ENCODE measurements at regions not wholly inside any gene's neighbourhood (a gene's known extent, or its start where the extent isn't known, plus 50 kb on each side); places are given as distances from the start of the nearest gene placed in this dataset.

DNA sequence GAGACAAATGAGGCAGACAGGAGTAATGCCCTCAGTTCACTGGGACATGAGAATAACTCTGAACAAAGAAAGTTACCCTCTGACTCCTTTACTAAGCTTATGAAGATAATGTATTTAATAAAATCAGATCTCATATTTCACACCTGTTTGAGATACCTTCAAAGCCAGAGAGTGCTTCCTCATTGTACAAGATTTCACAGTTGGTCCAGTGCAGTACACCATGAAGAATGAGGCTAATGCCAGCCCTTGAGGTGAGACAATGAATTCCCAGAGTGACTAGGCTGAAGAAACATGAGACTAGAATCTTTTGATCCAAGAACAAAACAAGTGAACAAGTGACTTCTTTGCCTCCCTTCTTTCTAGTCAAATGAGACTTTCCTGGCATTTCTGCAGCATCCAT, 1133.8 kb downstream of the TUSC7 start:
- Histone ChIP-seq H3K36me3 (no peaks in the 10 kb centered on the region), H3K4me1 (no peaks in the 10 kb centered on the region)
- in situ Hi-C loops (cut with MboI; ENCODE audit: low pct_ligation_motif_present in 1 of 4, low pct_unique_long_range_greater_than_20kb in 1 of 4, low sequenced_read_pairs in 3 of 4): no loop called here

DNA sequence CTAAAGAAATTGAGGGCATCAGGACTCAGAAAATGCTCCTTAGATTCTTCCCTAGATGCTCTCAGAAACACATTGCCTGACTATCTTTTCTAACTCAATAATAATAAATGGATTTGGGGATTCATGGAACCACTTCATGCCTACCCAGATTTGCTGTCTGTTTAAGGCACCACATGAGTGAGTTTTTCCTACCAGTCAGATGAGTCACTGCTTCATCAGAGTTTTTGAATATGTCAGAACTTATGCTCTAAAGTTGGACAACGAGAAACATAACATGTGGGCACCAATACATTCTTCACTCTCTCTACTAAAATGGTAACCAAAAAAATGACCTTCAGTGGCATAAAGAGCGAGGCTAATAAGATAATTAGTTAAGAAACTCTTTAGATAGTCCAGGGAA, 1135.1 kb downstream of the TUSC7 start:
- intact Hi-C loops (cut with DNase I; ENCODE audit: low total_unique reads) (no loop called here), in situ Hi-C loops (cut with MboI; ENCODE audit: low pct_ligation_motif_present in 1 of 4, low pct_unique_long_range_greater_than_20kb in 1 of 4, low sequenced_read_pairs in 3 of 4) (no loop called here)
- H3K9me3 ChIP-seq: no peaks in the 10 kb centered on the region

More for the DNA sequence above, 1133.8 kb downstream of the TUSC7 start:
- TF ChIP-seq POLR2A (IDR thresholded peaks at IDR 0.05) (no peak), POLR2AphosphoS5 (IDR thresholded peaks at IDR 0.05) (no peak), EP300 (IDR thresholded peaks at IDR 0.05; ENCODE audit: low read depth) (no peak)
- TF ChIP-seq, protein P1, sequence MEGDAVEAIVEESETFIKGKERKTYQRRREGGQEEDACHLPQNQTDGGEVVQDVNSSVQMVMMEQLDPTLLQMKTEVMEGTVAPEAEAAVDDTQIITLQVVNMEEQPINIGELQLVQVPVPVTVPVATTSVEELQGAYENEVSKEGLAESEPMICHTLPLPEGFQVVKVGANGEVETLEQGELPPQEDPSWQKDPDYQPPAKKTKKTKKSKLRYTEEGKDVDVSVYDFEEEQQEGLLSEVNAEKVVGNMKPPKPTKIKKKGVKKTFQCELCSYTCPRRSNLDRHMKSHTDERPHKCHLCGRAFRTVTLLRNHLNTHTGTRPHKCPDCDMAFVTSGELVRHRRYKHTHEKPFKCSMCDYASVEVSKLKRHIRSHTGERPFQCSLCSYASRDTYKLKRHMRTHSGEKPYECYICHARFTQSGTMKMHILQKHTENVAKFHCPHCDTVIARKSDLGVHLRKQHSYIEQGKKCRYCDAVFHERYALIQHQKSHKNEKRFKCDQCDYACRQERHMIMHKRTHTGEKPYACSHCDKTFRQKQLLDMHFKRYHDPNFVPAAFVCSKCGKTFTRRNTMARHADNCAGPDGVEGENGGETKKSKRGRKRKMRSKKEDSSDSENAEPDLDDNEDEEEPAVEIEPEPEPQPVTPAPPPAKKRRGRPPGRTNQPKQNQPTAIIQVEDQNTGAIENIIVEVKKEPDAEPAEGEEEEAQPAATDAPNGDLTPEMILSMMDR (IDR thresholded peaks at IDR 0.05): no peak
- Histone ChIP-seq H3K27ac (no peak overlapping the region), H3K9me3 (no peaks in the 10 kb centered on the region), H3K4me3 (no peak overlapping the region), H3K27me3 (no peaks in the 10 kb centered on the region)
- DNase-seq: no peak
- intact Hi-C loops (cut with DNase I; ENCODE audit: low total_unique reads): no loop called here

GRCh38 chr3:117846238-117846637, 1136.7 kb downstream of the TUSC7 start:
- Histone ChIP-seq H3K36me3 (no peaks in the 10 kb centered on the region), H3K27me3 (no peaks in the 10 kb centered on the region), H3K27ac (no peak overlapping the region), H3K9me3 (no peaks in the 10 kb centered on the region), H3K4me3 (no peak overlapping the region), H3K4me1 (no peaks in the 10 kb centered on the region)
- no peak for DNase-seq
- intact Hi-C loops (cut with DNase I; ENCODE audit: low total_unique reads): no loop called here
- TF ChIP-seq POLR2A (IDR thresholded peaks at IDR 0.05) (no peak), EP300 (IDR thresholded peaks at IDR 0.05; ENCODE audit: low read depth) (no peak), POLR2AphosphoS5 (IDR thresholded peaks at IDR 0.05) (no peak)
- TF ChIP-seq, protein P1 (IDR thresholded peaks at IDR 0.05): no peak
- WGBS, 2 donors (ENCODE audit: low coverage in 1 of 2): 45 to 53% methylated on average over 1 of the region's 1 CpG
- in situ Hi-C loops (cut with MboI; ENCODE audit: low pct_ligation_motif_present in 1 of 4, low pct_unique_long_range_greater_than_20kb in 1 of 4, low sequenced_read_pairs in 3 of 4): no loop called here

More for the DNA sequence above, 1135.1 kb downstream of the TUSC7 start:
- Histone ChIP-seq H3K36me3 (no peaks in the 10 kb centered on the region), H3K4me1 (no peaks in the 10 kb centered on the region), H3K4me3 (no peak overlapping the region), H3K27me3 (no peaks in the 10 kb centered on the region), H3K27ac (no peak overlapping the region)
- TF ChIP-seq POLR2AphosphoS5 (IDR thresholded peaks at IDR 0.05) (no peak), POLR2A (IDR thresholded peaks at IDR 0.05) (no peak), EP300 (IDR thresholded peaks at IDR 0.05; ENCODE audit: low read depth) (no peak)
- TF ChIP-seq, protein P1 (IDR thresholded peaks at IDR 0.05): no peak
- 73 to 80% methylated on average over 2 of the region's 2 CpGs for WGBS, 2 donors (ENCODE audit: low coverage in 1 of 2)
- DNase-seq: no peak

- no peaks in the 10 kb centered on the region for H3K27me3 ChIP-seq
- no peak for DNase-seq
- TF ChIP-seq, protein P1 (IDR thresholded peaks at IDR 0.05): no peak
- TF ChIP-seq POLR2A (IDR thresholded peaks at IDR 0.05) (no peak), POLR2AphosphoS5 (IDR thresholded peaks at IDR 0.05) (no peak), EP300 (IDR thresholded peaks at IDR 0.05; ENCODE audit: low read depth) (no peak)
- H3K9me3 ChIP-seq: no peaks in the 10 kb centered on the region
- H3K36me3 ChIP-seq: no peaks in the 10 kb centered on the region
- intact Hi-C loops (cut with DNase I; ENCODE audit: low total_unique reads) (no loop called here), in situ Hi-C loops (cut with MboI; ENCODE audit: low pct_ligation_motif_present in 1 of 4, low pct_unique_long_range_greater_than_20kb in 1 of 4, low sequenced_read_pairs in 3 of 4) (no loop called here)
- no peaks in the 10 kb centered on the region for H3K4me1 ChIP-seq
- no peak overlapping the region for H3K4me3 ChIP-seq
- H3K27ac ChIP-seq: no peak overlapping the region
These were observed 1139.0 kb downstream of the TUSC7 start for GRCh38 chr3:117848606-117849005.

Measured in transverse colon (tissue), 4 donors.